ENCODE measurements at regions not wholly inside any gene's neighbourhood (a gene's known extent, or its start where the extent isn't known, plus 50 kb on each side); places are given as distances from the start of the nearest gene placed in this dataset.

DNA sequence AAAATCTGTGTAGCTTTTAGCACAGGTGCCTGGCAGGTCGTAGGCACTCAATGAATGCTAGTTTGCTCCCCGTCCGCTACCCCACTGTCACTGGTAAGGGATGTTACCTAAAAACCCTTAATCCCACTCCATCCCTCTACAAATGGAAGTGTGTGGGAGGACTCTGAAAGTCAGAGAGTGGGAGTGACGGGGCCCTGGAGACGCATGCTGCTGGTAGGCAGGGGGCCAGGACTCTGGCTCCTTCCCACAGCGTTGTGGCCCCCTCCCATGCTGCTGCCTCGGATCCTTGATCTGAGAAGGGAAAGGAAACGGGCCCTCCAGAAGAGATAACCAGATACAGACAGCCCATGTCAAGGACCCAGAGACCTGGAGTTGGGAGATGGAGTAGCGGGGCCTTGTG, 249.3 kb downstream of the HAUS1 start:
- no peak for DNase-seq

- no peak for DNase-seq
Observed at GRCh38 chr18:46356278-46357033, 252.3 kb downstream of the HAUS1 start.

DNA sequence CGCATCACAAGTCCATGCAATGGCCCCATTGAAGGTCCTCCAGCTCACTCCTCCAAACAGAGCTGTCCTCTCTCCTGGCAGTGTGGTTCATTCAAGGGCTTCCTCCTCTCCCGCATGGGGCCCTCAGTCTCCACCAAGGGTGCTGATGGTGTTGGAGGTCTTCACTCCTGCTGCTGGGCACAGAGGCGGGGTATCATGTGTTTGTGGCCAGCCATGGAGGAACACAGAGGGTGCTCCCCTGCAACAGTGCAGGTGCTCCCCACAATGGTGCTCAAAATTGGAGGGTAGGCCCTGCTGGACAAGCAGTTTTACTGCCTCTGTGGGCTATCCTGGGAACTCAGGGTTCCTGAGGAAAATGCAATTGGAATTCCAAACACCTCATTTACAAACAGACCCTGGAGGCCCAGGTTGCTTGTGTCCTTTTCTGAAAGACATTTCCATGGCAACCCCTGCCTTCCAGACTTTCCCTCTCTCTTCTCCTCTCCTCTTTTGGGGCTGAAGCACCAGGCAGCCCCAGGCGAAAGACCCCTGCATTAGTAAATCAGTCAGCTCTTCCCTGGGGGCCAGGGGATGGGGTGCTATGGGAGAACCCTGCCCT, 256.0 kb downstream of the HAUS1 start:
- DNase-seq, result no peak

DNA sequence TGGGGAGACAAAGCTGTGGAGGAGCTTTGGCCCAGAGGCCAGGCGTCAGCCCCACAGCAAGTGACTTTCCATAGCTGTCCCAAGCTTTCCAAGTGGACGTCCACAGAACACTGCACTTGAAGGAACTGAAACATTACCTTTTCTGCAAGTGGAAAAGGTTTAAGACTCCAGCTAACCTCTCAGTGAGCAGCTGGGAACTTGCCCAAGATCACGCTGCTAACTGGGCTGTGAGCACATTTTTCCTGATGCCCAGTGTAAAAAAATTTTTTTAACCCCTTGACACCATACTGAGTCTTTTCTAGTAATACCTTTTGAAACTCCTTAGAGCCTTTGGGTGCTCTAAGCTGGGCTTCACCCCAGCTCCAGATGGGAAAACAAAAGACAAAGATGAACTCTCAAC, 256.7 kb downstream of the HAUS1 start:
- DNase-seq, result no peak

GRCh38 chr18:46362533-46362932, 258.3 kb downstream of the HAUS1 start:
- DNase-seq, result peak; percentile 58

DNA sequence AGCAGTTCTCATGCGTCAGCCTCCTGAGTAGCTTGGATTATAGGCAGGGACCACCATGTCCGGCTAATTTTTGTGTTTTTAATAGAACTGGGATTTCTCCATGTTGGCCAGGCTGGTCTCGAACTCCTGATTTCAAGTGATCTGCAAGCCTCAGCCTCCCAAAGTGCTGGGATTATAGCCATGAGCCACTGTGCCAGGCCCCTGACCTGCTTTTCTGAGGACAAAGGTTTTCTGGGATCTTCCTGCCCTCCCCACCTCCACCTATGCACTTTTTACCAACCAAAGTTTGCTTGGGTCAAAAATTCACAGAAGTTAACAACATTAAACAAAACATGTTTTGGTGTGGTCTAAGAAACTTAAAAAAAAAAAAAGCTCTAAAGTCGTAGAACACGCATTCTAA, 259.9 kb downstream of the HAUS1 start:
- no peak for DNase-seq

DNA sequence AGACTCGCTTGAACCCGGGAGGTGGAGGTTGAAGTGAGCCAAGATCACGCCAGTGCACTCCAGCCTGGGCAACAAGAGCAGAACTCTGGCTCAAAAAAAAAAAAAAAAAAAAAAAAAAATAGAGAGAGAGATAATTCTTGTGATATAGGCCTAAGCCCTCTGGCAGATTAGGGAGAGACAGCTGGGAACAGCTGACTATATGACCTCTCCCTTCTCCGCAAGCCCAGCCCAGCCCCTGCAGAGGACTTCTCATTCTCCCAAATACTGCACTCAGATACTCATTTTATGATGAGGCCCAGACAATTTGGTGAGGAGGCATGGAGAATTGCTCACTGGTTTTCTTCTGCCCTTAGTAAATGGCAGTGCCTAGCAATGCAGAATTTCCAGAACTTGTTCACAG, 262.0 kb downstream of the HAUS1 start:
- DNase-seq, result no peak

- no peak for DNase-seq
Observed at GRCh38 chr18:46366751-46367376, 262.7 kb downstream of the HAUS1 start.

DNA sequence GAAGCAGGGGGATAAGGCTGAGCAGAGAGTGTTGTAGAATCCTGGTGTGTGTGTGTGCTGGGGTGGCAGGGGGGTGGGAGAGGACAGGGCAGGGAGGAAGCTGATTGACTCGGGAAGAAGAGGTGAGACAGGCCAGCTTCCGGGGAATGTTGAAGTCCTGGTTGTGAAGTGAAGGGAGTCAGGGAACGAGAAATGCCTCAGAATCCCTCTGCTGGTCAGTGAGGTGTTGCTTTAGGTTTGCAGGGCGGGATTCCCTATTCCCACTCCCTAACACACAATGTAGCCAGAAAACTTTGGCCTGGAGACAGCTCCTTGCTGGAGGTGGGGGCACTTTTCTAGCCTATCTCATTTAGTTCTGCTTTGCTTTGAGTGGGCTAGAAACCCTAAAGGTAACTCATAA, 265.1 kb downstream of the HAUS1 start:
- no peak for DNase-seq

DNA sequence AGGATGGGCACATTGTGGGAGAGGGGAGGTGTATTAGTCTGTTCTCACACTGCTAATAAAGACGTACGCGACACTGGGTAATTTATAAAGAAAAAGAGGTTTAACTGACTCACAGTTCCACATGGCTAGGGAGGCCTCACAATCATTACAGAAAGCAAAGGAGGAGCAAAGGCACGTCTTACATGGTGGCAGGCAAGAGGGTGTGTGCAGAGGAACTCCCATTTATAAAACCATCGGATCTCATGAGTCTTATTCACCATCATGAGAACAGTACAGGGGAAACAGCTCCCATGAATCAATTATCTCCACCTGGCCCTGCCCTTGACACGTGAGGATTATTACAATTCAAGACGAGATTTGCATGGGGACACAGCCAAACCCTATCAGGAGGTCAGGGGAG, 266.7 kb downstream of the HAUS1 start:
- DNase-seq, result no peak

GRCh38 chr18:46372670-46373069, 268.5 kb downstream of the HAUS1 start:
- DNase-seq, result no peak

GRCh38 chr18:46373131-46373530, 268.9 kb downstream of the HAUS1 start:
- DNase-seq, result no peak

DNA sequence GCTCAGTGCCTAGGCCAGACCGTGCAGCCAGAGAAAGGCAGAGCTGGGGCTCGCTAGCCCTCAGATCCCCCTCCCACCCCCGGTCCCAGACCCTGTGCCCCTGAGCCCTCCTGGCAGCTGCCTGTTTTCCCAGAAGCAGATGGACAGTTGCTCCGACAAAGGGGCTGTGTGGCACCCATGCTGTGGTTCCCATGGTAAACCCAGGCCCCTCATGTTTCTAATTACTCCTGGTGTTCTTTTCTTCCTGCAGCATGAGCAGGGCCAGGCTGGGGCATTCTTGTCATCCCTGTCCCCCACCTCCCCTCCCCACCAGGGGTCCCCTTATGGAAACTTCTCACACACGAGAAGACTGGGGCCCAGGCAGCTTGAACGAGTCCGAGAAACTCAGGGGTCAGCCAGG, 269.6 kb downstream of the HAUS1 start:
- DNase-seq, result no peak

GRCh38 chr18:46374850-46375249, 270.7 kb downstream of the HAUS1 start:
- DNase-seq, result peak; percentile 51

- no peak for DNase-seq
Observed at GRCh38 chr18:46377557-46377956, 273.4 kb downstream of the HAUS1 start.

GRCh38 chr18:46378126-46378863, 274.1 kb downstream of the HAUS1 start:
- DNase-seq, result no peak

GRCh38 chr18:46378864-46379207, 274.7 kb downstream of the HAUS1 start:
- no peak for DNase-seq

- DNase-seq, result no peak
Observed at GRCh38 chr18:46379323-46379950, 275.3 kb downstream of the HAUS1 start.

GRCh38 chr18:46385124-46385523, 271.9 kb downstream of the LOXHD1 start:
- peak; percentile 38 for DNase-seq

GRCh38 chr18:46386788-46387187, 270.2 kb downstream of the LOXHD1 start:
- DNase-seq, result no peak

- DNase-seq, result peak; percentile 53
Observed at GRCh38 chr18:46387441-46388131, 269.4 kb downstream of the LOXHD1 start.

DNA sequence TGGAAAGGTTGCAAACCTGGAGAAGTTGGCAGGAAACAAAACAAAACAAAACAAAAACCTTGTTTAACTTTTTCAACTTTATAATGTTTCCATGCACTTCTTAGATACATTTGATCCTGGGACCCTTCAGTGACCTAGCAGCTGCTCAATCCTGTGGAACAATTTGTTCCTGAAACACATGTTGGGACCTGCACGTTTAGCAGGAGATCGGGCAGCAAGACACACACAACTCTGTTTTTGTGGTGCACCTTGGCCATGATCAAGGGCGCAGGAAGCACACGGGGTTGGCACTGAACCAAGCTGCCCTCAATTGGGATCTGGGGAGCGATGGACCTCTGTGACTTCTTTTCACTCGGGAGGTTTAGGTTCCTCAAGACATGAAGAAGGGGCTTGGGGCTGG, 268.7 kb downstream of the LOXHD1 start:
- no peak for DNase-seq

GRCh38 chr18:46392576-46392975, 264.4 kb downstream of the LOXHD1 start:
- DNase-seq, result no peak
